GM13976 (cell line): ENCODE measurements at regions not wholly inside any gene's neighbourhood (a gene's known extent, or its start where the extent isn't known, plus 50 kb on each side); places are given as distances from the start of the nearest gene placed in this dataset.

Experiments used
- DNase-seq: peaks from one replicate; pipeline ENCODE4 v3.0.0; 2012; ENCODE audit warnings: low spot score
- in situ Hi-C: fragments of 300-500 bp; cut with MboI; formaldehyde crosslinking; loops from one replicate; pipeline ENCODE4 v1.12.0; 2022; ENCODE audit warnings: low sequenced_read_pairs, mixed read lengths, inconsistent platforms; ENCODE audit not compliant: unreplicated experiment
- TF ChIP-seq, protein P1 (sequence below): IDR thresholded peaks from 2 replicates; pipeline ENCODE4 v1.5.1; 2012; ENCODE audit warnings: borderline replicate concordance, mild to moderate bottlenecking; ENCODE audit not compliant: insufficient read depth; ENCODE audit errors: extremely low read depth, missing control alignments, control extremely low read depth

DNA sequence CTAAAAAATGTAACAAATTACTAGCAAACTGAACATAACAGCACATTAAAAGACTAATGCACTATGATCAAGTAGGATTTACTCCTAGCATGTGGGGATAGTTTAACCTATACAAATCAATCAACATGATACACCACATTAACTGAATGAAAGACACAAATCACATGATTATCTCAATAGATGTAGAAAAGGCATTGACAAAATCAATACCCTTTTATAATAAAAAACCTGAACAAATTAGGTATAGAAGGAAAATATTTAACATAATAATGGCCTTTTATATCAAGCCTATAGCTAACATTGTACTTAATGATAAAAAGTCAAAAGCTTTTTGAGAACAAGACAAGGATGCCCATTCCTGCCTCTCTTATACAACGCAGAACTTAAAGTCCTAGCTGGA lies 540.0 kb downstream of the RERGL start:
- in situ Hi-C loops = no loop called here
- TF ChIP-seq, protein P1, sequence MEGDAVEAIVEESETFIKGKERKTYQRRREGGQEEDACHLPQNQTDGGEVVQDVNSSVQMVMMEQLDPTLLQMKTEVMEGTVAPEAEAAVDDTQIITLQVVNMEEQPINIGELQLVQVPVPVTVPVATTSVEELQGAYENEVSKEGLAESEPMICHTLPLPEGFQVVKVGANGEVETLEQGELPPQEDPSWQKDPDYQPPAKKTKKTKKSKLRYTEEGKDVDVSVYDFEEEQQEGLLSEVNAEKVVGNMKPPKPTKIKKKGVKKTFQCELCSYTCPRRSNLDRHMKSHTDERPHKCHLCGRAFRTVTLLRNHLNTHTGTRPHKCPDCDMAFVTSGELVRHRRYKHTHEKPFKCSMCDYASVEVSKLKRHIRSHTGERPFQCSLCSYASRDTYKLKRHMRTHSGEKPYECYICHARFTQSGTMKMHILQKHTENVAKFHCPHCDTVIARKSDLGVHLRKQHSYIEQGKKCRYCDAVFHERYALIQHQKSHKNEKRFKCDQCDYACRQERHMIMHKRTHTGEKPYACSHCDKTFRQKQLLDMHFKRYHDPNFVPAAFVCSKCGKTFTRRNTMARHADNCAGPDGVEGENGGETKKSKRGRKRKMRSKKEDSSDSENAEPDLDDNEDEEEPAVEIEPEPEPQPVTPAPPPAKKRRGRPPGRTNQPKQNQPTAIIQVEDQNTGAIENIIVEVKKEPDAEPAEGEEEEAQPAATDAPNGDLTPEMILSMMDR = no peak
- no peak for DNase-seq

GRCh38 chr12:17540921-17541320 lies 549.1 kb downstream of the RERGL start:
- DNase-seq = no peak
- TF ChIP-seq, protein P1 = no peak
- in situ Hi-C loops = no loop called here

- TF ChIP-seq, protein P1 = no peak
- DNase-seq = no peak
- in situ Hi-C loops = no loop called here
Measured at GRCh38 chr12:17528394-17528793, 561.6 kb downstream of the RERGL start.

- in situ Hi-C loops = no loop called here
- TF ChIP-seq, protein P1 = no peak
- DNase-seq = no peak
Measured at GRCh38 chr12:17527021-17527420, 563.0 kb downstream of the RERGL start.

DNA sequence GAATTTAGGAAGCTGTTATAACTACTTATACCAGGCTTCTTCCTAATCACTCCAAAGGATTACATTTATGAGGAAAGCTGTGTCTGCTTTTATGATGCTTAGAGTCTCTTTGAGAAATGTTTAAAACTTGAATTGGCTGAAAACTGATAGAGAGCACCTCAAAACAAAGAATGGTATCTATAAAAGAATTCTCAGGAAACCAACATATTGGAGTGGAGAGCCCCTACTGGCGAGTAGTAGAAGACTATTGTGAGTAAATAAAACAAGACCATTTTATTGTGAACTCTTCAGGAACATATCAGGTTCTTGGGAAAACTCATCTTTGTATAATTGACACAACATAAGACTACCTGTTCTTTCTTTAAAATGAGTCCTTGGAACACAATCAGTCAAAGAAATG lies 578.6 kb downstream of the RERGL start:
- no peak for DNase-seq
- in situ Hi-C loops = no loop called here

DNA sequence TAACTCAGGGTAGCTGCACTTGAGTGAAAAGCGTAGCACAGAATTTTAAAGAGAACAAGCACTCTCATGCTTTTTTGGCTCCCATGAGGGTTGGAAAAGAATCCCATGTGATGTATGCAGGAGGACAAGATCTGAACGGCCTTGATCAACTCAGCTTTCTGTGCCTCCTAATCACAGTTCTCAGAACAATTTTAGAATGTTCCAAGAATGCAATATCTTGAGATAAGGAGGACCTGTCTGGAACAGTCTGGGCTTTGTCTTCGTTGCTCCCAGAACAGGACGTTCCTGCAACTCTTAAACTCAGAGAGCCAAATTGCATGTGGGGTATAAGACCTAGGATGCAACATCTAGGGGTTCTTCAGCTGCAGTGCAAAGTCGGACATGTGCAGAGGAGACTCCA lies 582.7 kb downstream of the RERGL start:
- in situ Hi-C loops = no loop called here
- TF ChIP-seq, protein P1 = no peak
- no peak for DNase-seq

More for the DNA sequence above, 578.6 kb downstream of the RERGL start:
- TF ChIP-seq, protein P1 = no peak

GRCh38 chr12:17503742-17504141 lies 586.3 kb downstream of the RERGL start:
- TF ChIP-seq, protein P1 = no peak
- in situ Hi-C loops = no loop called here
- DNase-seq = no peak
